ENCODE measurements at regions not wholly inside any gene's neighbourhood (a gene's known extent, or its start where the extent isn't known, plus 50 kb on each side); places are given as distances from the start of the nearest gene placed in this dataset.
A peak's percentile ranks its signal among the peaks of the same experiment; 100 is the strongest.

DNA sequence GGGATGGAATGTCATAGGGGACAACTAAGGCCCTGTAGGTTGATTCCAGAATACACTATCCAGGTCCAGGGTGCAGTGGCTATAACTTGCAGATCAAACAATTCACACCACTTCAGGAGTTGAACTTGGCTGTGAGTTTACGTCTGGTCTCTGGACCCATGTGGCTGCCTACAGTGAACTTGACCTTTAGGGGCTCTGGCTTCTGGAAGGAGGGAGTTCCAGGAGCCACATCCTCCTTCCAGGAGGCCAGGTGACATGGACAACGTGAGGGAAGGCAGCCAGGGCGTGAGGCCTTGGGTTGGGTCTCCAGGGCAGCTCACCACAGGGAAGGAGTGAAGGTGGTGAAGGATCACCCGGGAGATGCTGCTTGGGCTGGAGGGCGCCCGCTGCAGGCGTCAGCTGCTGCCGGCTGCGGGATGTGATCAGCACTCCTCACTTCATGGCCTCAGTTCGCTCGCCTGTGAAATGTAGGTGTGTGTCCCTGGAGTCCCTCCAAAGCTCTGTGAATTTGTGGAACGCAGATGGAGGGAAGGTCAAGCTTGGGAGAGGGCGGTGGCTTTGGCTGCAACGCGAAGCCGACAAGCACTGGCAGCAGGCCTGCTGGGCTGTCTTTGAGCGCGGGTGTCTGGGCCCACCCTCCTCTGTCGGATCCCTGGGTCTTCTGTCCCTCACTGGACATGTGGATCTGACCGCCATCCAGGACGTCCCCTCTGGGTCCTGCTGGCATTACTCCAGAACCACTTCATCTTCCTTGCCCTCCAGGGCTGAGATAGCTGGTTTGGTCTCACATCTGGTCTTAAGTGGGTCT is 146.5 kb downstream of the GLI2 start:
- no peak for DNase-seq (ENCODE audit: low spot score)

DNA sequence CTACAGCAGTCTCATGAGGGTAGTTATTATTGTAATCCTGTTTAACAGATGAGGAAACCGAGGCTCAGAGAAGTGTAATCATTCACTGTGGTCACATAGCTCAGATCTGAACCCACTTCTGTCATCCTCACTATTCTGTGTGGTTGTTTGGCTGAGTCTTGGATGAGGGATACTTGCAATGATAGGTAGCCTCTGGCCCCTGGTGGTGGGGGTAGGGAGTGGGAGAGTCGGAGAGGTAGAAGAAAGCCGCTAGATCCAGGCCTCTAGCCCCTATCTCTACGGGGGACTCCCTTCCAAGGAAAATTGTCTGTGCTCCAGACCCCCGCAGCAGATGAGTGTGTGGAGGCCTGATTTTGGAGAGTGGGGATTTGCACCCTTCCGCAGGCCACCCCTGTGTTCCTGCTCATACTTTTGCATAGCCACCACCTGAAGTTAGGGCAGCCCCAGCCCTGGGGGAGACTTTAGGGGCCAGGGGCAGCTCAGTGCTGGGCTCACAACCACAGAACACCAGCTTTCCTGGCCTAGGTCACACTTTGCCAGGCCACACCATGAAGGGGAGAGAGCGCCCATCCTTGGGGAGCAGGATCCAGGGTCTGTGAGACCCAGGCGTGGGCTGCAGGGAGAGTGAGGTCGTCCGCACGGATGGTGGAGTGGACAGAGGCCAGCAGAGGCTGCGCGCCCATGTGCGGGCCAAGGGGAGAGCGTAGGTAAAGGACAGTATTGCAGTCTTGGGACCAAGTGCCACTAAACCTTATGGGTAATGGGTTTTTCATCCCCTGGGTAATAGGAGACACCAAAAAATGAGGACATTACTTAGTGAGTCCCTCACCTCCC is 148.2 kb downstream of the GLI2 start:
- no peak for DNase-seq (ENCODE audit: low spot score)

DNA sequence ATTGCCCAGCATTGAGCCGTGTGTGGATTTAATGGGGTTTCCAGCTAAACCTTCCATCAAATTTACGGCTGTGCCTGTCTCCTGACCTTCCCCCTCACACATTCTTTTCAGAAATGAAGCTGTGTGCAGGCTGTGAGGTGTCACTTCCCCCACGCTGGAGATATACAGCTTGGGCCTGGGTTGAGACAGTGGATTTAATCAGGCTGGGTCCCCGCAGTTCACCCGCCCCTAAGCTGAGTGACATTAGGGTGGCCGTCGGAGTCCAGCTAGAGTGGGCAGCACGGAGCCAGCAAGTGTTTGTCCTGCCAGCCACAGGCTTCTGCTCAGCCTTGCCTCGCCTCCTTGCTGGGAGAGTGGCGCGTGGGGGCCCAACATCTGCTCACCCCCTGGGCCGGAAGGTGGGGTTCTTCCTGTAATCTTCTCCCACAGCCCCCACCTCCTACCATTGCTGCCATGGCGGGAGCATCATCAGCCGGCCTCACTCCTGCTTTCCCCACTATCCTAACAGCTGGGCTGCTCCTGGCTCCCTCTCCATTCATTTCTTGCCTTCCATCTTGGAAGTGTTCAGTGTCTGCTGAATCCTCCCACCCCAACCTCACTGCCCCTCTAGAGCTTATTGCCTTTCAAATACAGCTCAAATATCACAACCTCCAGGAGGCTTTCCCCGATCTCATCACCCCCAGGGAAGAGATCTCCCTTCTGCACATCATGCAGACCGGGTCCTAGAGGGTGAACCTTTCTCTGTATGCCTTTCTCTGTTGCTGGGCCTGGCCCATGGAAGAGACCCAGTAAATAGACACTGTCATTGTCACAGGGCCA is 149.0 kb downstream of the GLI2 start:
- DNase-seq (ENCODE audit: low spot score), result no peak

DNA sequence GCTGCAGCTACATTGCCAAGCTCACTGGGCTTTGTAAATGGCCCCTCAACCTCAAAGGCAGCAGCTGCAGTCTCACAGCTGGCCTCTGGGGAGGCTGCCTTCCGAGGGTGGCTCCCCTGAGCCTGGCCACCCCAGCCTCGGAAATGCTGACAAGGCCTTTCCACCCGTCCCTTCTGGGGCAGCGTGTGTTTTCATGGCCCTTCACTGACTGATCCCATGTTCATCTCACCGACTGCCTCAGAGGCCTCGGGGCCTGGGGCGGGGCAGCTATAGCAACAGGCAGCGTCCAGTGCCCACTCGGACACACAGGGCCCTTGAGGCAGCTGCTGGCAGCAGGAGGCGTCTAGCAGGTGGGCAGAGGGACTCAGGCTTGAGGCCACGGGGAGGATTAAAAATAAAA is 149.7 kb downstream of the GLI2 start:
- peak; percentile 60 for DNase-seq (ENCODE audit: low spot score)

DNA sequence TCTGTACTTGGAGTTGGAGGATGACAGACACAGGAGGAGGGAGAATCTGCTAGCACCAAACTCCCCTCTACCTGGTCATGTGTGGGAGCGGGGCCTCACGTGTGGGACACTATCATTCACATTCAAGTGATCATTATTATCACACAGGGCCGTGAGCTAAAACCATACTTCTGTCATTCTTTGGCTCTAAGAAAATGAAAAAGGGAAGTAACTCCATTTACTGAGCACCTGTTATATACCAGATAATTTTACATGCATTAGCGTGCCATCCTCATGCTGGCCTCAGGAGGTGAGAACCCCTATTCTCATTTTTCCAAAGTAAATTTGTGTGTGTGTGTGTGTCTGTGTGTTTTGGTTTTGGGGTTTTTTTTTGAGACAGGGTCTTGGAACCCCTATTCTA is 150.1 kb downstream of the GLI2 start:
- DNase-seq (ENCODE audit: low spot score), result no peak

DNA sequence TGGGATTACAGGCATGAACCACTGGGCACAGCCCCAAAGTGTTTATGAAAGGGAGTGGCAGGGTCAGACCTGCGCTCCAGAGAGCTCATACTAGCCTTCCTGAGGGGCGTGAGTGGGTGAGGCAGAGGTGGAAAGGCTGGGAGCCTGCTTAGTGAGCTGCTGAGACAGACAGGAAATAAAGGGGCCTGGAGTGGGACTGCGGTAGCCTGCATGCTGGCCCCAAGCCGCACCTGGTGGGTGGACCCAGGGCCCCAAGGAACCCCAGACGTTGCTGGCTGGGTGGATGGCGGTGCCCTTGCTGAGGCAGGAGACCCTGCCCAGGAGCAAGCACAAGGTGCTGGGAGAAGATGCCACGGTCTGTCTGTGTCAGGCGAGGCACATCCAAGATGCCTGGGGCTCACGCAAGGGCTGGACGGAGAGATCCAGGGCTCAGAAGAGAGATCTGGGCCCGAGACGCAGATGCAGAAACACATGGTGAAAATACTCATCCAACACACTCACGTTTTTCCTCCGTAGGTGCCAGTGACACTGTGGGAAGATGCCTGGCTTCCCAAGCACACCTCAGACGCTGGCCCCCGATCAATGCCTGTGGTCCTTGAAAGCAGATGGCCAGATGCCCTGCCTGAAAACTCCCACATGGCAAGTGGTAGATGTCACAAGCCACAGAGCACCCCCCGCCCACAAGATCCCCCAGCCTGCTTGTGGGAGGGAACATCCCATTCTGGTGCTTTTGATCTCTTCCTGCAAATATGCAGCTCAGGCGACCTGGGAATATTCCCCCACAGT is 151.1 kb downstream of the GLI2 start:
- no peak for DNase-seq (ENCODE audit: low spot score)

DNA sequence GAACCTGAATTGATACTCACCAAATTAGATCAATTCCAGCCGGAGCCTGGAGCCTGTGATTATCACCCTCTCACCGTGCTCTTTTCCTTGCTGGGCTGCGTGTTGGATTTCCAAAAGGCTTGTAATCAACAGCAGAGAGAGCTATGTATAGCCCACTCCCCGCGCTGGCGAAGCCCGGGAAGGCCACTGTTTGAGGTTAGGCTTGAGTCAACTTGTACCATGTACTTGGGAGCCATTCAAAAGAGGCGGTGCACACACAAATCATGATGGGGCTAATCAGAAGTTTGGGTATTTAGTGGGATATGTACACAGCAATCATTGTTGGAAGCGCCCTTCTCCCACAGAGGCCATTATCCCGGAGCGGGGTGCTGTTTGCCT is 151.6 kb downstream of the GLI2 start:
- no peak for DNase-seq (ENCODE audit: low spot score)

DNA sequence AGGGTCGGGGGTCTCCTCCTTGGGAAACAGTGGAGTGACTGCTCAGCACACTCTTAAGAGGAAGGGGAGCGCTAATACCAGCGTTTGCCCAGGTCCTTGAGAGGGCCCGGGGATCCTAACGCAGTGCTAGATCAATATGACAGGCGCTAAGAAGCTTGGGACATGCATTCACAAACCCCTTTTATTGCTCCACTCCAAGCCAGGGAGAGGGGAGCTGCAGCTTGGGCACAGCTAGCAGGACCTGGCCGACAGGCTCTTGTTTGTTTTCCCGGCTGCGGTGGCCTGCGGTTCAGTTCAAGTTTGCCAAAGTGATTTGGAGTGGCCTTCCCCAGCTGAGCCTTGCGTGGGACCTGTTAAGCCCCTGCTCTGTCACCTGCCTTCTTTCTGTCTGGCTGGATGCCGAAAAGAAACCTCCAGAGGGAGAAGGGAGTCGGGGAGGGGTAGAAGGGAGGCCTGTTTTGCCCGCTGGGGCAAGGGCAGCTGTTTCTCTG is 152.1 kb downstream of the GLI2 start:
- DNase-seq (ENCODE audit: low spot score), result no peak

DNA sequence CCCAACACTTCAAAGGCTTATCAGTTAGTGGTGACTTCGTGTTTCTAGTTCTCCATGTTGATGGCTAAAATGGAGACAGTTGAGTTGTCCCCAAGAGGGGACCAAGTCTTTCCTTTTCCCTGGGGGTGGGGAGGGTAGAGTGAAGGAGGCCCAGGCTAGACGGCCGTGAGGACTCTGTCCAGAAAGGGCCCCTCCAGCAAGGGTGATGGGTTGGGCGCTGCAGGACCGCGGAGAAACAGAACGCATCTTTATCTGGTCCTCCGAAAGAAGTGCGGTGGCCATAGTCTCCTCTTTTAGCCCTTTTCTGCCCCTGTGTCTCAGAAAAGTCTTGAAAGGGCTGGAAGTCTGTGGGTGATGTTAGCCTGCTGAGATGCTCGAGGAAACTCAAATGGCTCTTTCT is 153.2 kb downstream of the GLI2 start:
- no peak for DNase-seq (ENCODE audit: low spot score)

DNA sequence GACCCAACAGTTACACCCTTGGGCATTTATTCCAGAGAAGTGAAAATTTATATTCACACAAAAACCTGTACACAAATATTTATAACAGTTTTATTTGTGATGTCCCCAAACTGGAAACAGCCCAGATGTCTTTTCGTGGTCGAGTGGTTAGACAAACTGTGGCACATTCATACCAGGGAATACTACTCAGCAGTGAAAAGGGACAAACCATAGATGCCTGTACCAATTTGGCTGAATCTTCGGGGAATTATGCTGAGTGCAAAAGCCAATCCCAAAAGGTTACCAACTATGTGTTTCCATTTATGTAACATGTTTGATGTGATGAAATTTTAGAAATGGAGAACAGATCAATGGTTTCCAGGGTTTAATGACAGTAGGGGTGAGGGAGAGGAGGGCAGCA is 154.3 kb downstream of the GLI2 start:
- DNase-seq (ENCODE audit: low spot score), result no peak

DNA sequence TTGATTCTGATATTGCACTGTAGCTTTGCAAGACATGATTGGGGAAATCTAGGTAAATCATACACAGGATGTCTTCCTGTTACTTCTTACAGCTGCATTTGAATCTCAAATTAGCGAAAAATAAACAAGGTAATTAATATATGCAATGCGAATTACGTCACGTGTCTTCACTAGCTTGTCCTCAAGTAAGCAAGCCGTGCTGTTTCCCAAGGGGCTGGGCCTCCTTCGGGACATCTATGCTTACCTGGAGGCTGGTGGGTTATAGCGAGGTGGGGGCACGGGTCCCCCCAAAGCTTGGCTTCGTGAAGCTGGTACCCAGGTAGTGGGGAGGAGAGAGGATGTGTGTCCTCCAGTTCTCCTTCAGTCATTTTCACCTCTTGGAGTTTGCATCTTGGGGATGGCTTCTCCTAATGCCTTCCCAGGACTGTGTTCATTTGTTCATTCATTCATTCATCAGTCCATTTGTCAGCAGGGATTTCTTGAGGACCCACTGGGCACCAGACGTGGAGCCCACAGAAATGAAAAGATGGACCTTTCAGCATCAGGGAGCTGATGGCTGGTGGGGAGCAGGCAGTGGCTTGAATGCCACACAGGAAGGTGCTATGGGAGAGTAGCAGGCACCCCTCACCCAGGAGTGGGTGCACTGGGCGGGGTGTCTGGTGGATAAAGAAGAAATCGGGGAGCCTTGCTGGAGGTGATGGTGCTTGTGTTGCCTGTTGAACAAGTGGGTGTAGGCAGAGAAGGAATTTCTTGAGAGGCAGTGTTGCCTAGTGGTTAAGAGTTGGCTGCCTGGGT is 155.1 kb downstream of the GLI2 start:
- DNase-seq (ENCODE audit: low spot score), result no peak

DNA sequence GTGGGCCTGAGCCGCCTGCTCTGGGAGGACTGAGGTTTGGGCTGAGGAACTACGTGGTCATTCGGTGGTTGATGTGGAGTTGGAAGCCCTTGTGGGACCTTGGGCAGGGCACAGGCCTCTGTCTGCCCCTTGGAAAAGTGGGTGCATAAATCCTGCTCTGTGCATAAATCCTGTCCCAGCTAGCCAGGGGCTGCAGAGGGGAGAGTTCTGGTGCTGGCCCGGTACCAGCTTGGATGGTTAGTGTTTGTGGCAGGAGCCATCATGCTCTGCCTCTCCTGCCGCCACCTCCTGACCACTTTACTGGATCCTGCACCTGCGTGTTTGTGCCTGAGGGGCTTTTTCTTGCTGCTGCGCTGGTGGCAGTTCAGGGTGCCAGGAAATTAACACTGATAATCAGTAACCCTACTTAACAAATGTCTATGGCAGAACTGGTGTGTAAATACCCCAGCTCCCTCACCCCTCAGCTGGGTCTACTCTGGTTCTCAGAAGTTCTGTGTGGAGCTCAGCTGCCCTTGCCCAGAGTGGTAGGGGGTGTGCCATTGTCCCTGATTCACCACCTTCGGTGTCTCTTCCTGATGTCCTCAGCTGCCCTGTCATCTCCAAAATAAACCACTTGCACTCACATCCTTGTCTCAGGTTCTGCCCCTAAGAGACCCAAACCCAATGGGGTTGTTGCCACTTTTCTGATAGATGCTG is 156.8 kb downstream of the GLI2 start:
- no peak for DNase-seq (ENCODE audit: low spot score)

DNA sequence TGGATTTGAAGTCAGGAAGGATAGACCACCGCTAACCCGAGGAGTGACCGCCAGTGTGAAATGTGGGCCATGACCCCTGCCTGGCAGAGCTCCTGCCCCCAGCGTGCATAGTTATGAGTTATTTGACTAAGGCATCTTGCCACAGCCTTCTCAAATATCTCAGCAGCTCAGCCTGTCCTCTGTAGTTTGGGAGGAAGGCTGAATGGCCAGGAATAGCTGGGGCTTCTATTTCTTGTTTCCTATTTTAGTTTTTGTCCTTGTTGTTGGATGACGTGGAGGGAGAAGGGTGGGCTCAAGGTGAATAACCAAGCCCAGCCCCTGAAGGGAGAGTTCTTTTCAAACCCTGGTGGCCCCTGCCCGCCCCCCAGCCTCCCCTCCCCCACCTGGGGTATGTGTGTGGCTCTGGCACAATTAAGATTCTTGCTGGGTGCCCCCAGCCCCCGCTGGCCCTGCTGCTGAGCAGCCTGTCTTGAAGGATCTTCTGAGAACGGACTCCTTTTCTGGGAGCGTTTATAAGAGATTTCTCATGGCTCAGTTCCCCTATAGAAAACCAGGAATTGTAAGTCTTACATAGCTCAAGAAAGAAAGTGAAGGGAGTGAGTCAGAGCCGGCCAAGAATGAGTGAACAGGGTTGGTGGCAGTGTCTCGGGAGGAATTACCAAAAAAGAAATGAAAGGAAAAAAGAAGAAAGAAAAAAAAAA is 157.4 kb downstream of the GLI2 start:
- DNase-seq (ENCODE audit: low spot score), result no peak

DNA sequence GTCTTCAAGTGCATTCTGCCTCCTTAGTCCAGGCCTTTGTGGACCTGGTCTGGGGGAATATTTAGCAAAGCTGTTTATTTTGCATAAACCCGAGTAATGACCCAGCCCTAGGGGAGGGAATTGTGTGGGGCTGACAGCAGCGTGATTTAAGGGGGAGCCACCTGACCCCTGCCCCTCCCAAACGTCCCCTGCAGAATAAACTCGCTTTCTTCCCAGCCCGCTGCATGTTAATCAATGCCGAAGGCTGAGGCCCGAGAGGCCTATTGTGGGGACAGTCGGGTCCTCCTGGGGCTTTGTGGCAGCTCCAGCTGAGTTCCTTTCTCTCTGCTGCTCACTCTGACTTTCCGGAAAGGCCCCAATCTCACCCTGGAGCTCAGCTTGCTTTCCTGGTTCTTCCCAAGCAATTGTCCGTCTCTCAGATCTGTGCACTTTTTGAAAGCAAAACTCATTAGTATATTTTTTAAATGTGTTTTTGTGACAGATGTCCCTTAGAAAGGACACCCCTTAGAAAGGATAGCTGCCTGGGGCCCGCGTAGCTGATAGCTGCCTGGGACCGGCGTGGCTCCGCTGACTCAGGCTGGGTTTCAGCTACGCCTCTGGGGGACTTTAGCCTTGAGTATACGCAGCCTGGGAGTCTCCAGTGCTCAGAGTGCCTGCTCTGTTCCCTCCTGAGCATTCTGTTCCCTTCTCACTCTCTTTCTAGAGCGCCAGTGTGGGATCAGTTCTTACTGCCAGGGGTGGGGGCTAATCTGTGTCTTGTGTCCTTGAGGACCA is 158.3 kb downstream of the GLI2 start:
- peak; percentile 67 for DNase-seq (ENCODE audit: low spot score)

DNA sequence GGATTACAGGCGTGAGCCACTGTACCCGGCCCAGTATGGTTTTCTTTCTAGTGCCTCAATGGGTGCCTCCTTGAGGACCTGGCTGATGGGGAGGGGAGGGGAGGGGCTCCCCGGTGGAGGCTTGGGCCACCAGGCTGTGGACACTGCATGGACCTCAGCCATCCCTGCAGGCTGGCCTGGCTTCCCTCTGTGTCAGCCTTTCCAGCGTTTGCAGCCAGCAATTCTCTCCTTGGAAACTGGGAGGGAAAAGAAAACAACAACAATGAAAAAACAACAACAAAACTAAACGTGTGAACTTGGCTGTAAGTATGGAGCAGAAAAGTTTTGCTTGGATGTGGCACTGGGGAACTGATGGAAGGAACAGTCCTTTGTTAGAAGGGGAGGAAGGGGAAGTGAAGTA is 159.3 kb downstream of the GLI2 start:
- DNase-seq (ENCODE audit: low spot score), result no peak

DNA sequence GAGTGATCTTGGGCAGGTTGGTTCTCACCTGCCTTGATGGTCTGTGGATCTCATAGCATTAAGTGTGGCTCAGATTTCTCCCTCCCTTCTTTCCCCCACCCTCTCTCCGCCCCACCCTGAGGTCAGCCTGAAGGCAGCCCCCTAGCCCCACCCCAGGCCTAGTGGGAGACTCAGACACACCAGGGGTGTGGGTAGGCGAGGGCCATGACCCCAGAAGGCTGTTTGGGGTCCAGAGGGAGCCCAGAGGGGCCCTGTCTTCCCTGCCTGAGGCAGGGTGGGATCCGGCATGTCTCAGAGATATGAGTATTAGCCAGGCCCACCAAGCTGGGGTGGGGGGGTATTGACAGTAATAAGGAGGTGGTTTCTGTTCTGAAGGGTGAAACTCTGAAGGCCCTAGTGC is 160.5 kb downstream of the GLI2 start:
- no peak for DNase-seq (ENCODE audit: low spot score)

DNA sequence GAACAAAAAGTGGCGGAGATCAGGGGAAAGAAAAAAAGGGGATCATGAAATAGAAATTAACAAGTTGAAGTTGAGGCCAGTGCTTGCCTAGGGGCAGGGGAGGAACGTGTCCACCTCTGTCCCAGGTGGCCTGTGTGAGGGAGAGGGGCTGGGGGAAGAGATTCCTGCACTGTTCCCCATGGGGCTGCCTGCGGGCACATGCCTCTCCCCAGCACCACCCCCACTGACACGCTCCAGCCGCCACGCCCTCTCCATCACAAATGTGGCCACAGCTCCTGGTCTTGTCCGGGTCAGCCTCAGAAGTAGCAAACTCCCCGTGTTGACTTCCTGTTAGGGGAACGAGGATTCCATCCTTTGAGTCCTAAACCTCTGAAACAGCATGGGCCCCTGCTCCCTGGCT is 161.2 kb downstream of the GLI2 start:
- DNase-seq (ENCODE audit: low spot score), result no peak

DNA sequence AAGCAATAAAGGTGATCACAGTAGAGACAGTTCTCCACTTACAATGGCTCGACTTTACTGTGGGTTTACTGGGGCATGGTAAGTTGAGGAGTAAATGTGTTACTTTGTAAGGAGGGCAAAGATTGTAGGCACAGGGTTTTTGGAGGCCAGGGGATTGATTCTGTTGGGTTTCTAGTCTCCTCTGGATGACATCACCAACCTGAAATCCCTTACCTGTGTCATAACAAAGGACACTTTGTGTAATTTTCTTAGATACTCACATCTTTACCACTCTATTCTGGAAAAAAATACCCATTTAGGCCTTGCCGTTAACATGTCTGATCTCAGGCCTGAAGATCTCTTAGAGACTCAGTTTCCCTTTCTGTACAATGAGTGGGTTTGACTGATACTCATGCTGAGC is 161.7 kb downstream of the GLI2 start:
- DNase-seq (ENCODE audit: low spot score), result no peak

DNA sequence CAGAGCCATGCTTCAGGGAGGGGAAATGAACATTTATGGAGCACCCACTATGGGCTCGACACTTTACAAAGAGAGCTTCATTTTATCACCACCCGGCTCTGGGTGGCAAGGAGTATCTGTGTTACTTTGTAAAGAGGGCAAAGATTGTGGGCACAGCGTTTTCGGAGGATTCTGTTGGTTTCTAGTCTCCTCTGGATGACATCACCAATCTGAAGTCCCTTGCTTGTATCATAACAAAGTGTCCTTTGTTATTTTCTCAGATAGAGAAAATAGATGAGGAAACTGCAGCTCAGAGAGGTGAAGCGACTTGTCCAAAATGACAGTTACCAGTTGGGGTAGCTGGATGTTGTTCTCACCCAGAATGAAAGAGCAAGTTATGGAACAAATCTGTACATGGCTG is 162.8 kb downstream of the GLI2 start:
- no peak for DNase-seq (ENCODE audit: low spot score)
